CD14-positive monocyte (primary cell): ENCODE measurements at regions not wholly inside any gene's neighbourhood (a gene's known extent, or its start where the extent isn't known, plus 50 kb on each side); places are given as distances from the start of the nearest gene placed in this dataset.

ENCODE experiments used
- DNase-seq, 3 donors: peaks; one replicate each; pipeline ENCODE4 v3.0.0-alpha.2; 2011 to 2022
- H2AFZ ChIP-seq: 2 replicates; pipeline ENCODE4 v1.6.0; 2012; ENCODE audit warnings: mild to moderate bottlenecking, low read depth, low read length, inconsistent platforms; ENCODE audit not compliant: insufficient read depth, poor library complexity, severe bottlenecking
- H3K27ac ChIP-seq, 2 donors: 1 replicate in 1 of 2; 2 replicates in 1 of 2; pipeline ENCODE4 v1.5.1; 2012 to 2013; ENCODE audit warnings: low read length in 2 of 2, control low read depth in 1 of 2, inconsistent platforms in 1 of 2, low read depth in 1 of 2, mild to moderate bottlenecking in 1 of 2
- H3K27me3 ChIP-seq, 2 donors: one replicate each; pipeline versions ENCODE4 v1.6.0 to v1.6.1; 2011 to 2013; ENCODE audit warnings: low read length in 2 of 2; ENCODE audit not compliant: control insufficient read depth in 2 of 2, insufficient read depth in 2 of 2
- H3K36me3 ChIP-seq, 2 donors: replicated peaks in 1 of 2; 1 replicate in 1 of 2; 2 replicates in 1 of 2; pipeline versions ENCODE4 v1.5.1 to v1.6.1; 2012 to 2013; ENCODE audit warnings: low read length in 2 of 2, control low read depth in 1 of 2, inconsistent platforms in 1 of 2, mild to moderate bottlenecking in 1 of 2; ENCODE audit not compliant: insufficient read depth in 2 of 2, control insufficient read depth in 1 of 2
- H3K4me1 ChIP-seq, 2 donors: 1 replicate in 1 of 2; 2 replicates in 1 of 2; pipeline versions ENCODE4 v1.5.1 to v1.6.1; 2012 to 2013; ENCODE audit warnings: low read length in 2 of 2, control low read depth in 1 of 2, inconsistent platforms in 1 of 2, mild to moderate bottlenecking in 1 of 2, moderate library complexity in 1 of 2; ENCODE audit not compliant: insufficient read depth in 2 of 2, control insufficient read depth in 1 of 2
- H3K4me2 ChIP-seq: replicated peaks from 2 replicates; pipeline ENCODE3; 2012; ENCODE audit warnings: low read length, moderate library complexity, mild to moderate bottlenecking; ENCODE audit not compliant: poor library complexity, severe bottlenecking; ENCODE audit errors: extremely low read depth
- H3K4me3 ChIP-seq, 3 experiments: fragments of 200-600 bp in 1 of 3; sonication (generic) in 1 of 3; replicated peaks in 1 of 3; 1 replicate in 2 of 3; 2 replicates in 1 of 3; pipeline ENCODE4 v1.5.1; 2011 to 2013; ENCODE audit warnings: low read length in 3 of 3, mild to moderate bottlenecking in 3 of 3, control low read depth in 2 of 3, low read depth in 2 of 3, inconsistent platforms in 1 of 3, moderate library complexity in 1 of 3
- H3K79me2 ChIP-seq: 2 replicates; pipeline ENCODE4 v1.6.0; 2012; ENCODE audit warnings: mild to moderate bottlenecking, control low read depth, inconsistent platforms, low read length, moderate library complexity; ENCODE audit not compliant: insufficient read depth
- H3K9ac ChIP-seq: 2 replicates; pipeline ENCODE4 v1.6.0; 2017; ENCODE audit warnings: low read length, mild to moderate bottlenecking; ENCODE audit not compliant: insufficient read depth, poor library complexity, severe bottlenecking
- H3K9me3 ChIP-seq, 2 donors: replicated peaks in 1 of 2; 1 replicate in 1 of 2; 2 replicates in 1 of 2; pipeline versions ENCODE4 v1.5.1 to v1.6.1; 2012 to 2013; ENCODE audit warnings: low read length in 2 of 2, control low read depth in 1 of 2; ENCODE audit not compliant: control insufficient read depth in 1 of 2, insufficient read depth in 1 of 2
- H4K20me1 ChIP-seq: 2 replicates; pipeline ENCODE4 v1.6.0; 2012; ENCODE audit warnings: mild to moderate bottlenecking, low read length, control low read depth, moderate library complexity; ENCODE audit not compliant: insufficient read depth
- H3K27ac Mint-ChIP-seq, 7 donors: one replicate each; pipeline ENCODE4 v1.8.0; 2020; ENCODE audit warnings: mild to moderate bottlenecking in 7 of 7, mixed read lengths in 7 of 7, moderate library complexity in 6 of 7, inconsistent platforms in 2 of 7
- H3K27me3 Mint-ChIP-seq, 3 donors: one replicate each; pipeline ENCODE4 v1.8.0; 2021 to 2022; ENCODE audit warnings: low read depth in 3 of 3, mild to moderate bottlenecking in 3 of 3, mixed read lengths in 3 of 3, moderate library complexity in 3 of 3, inconsistent platforms in 1 of 3
- H3K36me3 Mint-ChIP-seq, 2 donors: one replicate each; pipeline ENCODE4 v1.8.0; 2020; ENCODE audit warnings: mixed read lengths in 2 of 2, inconsistent platforms in 1 of 2, mild to moderate bottlenecking in 1 of 2
- H3K4me1 Mint-ChIP-seq: one replicate; pipeline ENCODE4 v1.8.0; 2020; ENCODE audit warnings: mild to moderate bottlenecking, mixed read lengths
- H3K4me3 Mint-ChIP-seq, 2 donors: one replicate each; pipeline ENCODE4 v1.8.0; 2020; ENCODE audit warnings: mild to moderate bottlenecking in 2 of 2, mixed read lengths in 2 of 2, moderate library complexity in 1 of 2
- H3K9me3 Mint-ChIP-seq, 7 donors: one replicate each; pipeline ENCODE4 v1.8.0; 2020 to 2022; ENCODE audit warnings: mixed read lengths in 7 of 7, mild to moderate bottlenecking in 6 of 7, moderate library complexity in 6 of 7, inconsistent platforms in 2 of 7
- WGBS: methylation state at CpG from one replicate; pipeline ENCODE4 v1.1.5; 2013; ENCODE audit warnings: missing lambda C conversion rate; ENCODE audit not compliant: insufficient coverage; 5-methylcytosine and 5-hydroxymethylcytosine counted together
- intact Hi-C, 2 donors: fragments of 100-400 bp; cut with micrococcal nuclease; formaldehyde crosslinking; loops; one replicate each; pipeline versions ENCODE4 v1.15.0 to v1.15.1; 2023
- TF ChIP-seq, protein P1 (sequence below): fragments of 200-600 bp; IDR thresholded peaks from one replicate; pipeline ENCODE4 v1.8.0; 2022; ENCODE audit warnings: antibody characterized with exemption, mild to moderate bottlenecking

DNA sequence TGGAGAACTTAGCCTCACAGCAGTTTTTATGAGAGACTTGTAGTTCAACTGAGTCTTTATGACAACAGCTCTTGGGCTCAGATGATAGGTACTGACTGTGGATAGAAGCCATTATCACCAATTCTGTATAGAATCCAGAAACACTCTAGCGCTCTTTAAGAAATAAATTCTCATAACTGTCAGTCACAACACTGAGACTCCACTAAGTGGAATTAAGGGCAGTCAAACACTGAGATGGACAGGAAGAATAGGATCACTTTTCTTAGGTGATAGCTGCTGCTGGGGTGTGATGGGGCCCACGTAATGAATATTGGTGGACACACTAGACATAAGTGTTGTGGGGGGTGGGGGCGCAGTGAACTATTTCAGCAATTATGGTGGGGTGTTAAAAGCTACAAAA lies 1691.8 kb upstream of the LRRTM1 start:
- H3K36me3 ChIP-seq, result no peaks in the 10 kb centered on the region
- H3K79me2 ChIP-seq, result no peaks in the 10 kb centered on the region
- WGBS, result 86% methylated on average over 1 of the region's 3 CpGs
- Mint-ChIP-seq H3K4me1 (no peaks in the 10 kb centered on the region), H3K36me3 (no peaks in the 10 kb centered on the region), H3K27me3 (no peaks in the 10 kb centered on the region), H3K9me3 (peaks cover 0 to 8% (median 4%) of the 10 kb centered on the region in 7 donors), H3K4me3 (no peak overlapping the region), H3K27ac (no peak overlapping the region)
- no peaks in the 10 kb centered on the region for H4K20me1 ChIP-seq
- no peak for DNase-seq
- no peaks in the 10 kb centered on the region for H3K27me3 ChIP-seq
- H3K9ac ChIP-seq, result no peak overlapping the region
- TF ChIP-seq, protein P1, sequence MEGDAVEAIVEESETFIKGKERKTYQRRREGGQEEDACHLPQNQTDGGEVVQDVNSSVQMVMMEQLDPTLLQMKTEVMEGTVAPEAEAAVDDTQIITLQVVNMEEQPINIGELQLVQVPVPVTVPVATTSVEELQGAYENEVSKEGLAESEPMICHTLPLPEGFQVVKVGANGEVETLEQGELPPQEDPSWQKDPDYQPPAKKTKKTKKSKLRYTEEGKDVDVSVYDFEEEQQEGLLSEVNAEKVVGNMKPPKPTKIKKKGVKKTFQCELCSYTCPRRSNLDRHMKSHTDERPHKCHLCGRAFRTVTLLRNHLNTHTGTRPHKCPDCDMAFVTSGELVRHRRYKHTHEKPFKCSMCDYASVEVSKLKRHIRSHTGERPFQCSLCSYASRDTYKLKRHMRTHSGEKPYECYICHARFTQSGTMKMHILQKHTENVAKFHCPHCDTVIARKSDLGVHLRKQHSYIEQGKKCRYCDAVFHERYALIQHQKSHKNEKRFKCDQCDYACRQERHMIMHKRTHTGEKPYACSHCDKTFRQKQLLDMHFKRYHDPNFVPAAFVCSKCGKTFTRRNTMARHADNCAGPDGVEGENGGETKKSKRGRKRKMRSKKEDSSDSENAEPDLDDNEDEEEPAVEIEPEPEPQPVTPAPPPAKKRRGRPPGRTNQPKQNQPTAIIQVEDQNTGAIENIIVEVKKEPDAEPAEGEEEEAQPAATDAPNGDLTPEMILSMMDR, result no peak
- intact Hi-C loops, result no loop called here
- H3K4me3 ChIP-seq, result no peak overlapping the region
- H3K4me2 ChIP-seq, result no peak overlapping the region
- H3K9me3 ChIP-seq, result peaks cover 2 to 5% of the 10 kb centered on the region in 2 donors
- no peak overlapping the region for H2AFZ ChIP-seq
- H3K27ac ChIP-seq, result no peak overlapping the region
- H3K4me1 ChIP-seq, result no peaks in the 10 kb centered on the region

DNA sequence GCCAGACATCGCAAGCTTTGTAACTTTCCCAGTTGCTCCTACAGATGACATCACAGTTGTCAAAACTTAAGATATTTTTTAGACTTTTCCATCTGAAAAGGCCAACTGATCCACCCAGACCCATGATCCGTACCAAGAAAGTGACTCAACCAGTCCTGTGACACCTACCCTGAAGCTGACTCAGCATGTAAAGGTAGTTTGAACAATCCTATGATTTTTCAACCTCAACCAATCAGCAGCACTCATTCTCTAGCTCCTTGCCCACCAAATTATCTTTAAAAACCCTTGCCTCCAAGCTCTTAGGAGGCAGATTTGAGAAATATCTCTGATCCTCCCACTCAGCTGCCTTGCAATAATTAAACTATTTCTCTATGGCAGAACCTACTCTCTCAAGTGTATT lies 1686.7 kb upstream of the LRRTM1 start:
- H3K4me3 Mint-ChIP-seq, result no peak overlapping the region
- H3K9me3 ChIP-seq, result peaks cover 8 to 9% of the 10 kb centered on the region in 2 donors
- H3K79me2 ChIP-seq, result no peaks in the 10 kb centered on the region
- H3K4me2 ChIP-seq, result no peak overlapping the region
- no peak for DNase-seq
- peaks cover 0 to 6% (median 2%) of the 10 kb centered on the region in 7 donors for H3K9me3 Mint-ChIP-seq
- no peak overlapping the region for H3K27ac Mint-ChIP-seq
- intact Hi-C loops, result no loop called here
- H3K36me3 ChIP-seq, result no peaks in the 10 kb centered on the region
- H3K4me1 Mint-ChIP-seq, result no peaks in the 10 kb centered on the region
- no peaks in the 10 kb centered on the region for H4K20me1 ChIP-seq
- H3K9ac ChIP-seq, result no peak overlapping the region
- no peak overlapping the region for H3K4me3 ChIP-seq
- TF ChIP-seq, protein P1, result no peak
- H3K27me3 ChIP-seq, result no peaks in the 10 kb centered on the region
- WGBS, result 100% methylated on average over 2 of the region's 2 CpGs
- no peaks in the 10 kb centered on the region for H3K36me3 Mint-ChIP-seq
- no peak overlapping the region for H3K27ac ChIP-seq
- no peaks in the 10 kb centered on the region for H3K4me1 ChIP-seq
- H2AFZ ChIP-seq, result no peak overlapping the region
- no peaks in the 10 kb centered on the region for H3K27me3 Mint-ChIP-seq
